ENCODE measurements at regions not wholly inside any gene's neighbourhood (a gene's known extent, or its start where the extent isn't known, plus 50 kb on each side); places are given as distances from the start of the nearest gene placed in this dataset.

DNA sequence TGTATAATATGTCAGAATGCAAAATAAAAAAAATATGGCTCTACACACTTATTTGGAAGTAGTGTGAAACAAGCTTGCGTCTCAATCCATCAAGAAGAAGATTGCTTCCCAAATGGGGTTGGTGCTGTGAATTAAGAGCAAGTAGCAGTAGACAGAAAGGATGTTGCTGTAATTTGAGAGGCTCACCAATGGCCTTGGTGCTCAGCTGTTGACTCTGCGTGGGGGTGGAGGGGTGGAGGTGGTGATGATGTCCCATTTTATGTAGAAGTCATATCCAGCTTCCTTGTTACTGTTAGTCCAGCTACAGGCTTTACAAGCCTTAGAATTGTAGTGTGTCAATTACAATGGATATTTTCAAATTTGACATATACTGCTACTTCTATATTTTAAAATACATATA lies 223.4 kb upstream of the RND3 start:
- 87% methylated on average over 2 of the region's 2 CpGs for WGBS

GRCh38 chr2:150710041-150710440 lies 222.6 kb upstream of the RND3 start:
- H3K27ac ChIP-seq (replicated peaks in 1 of 4) = no peak overlapping the region
- no peak for DNase-seq (ENCODE audit: extremely low spot score)
- H3K9me3 ChIP-seq = no peaks in the 10 kb centered on the region
- H3K4me3 ChIP-seq = no peak overlapping the region
- TF ChIP-seq POLR2AphosphoS5 (IDR thresholded peaks at IDR 0.05) (no peak), EP300 (IDR thresholded peaks at IDR 0.05) (no peak), POLR2A (IDR thresholded peaks at IDR 0.05; ENCODE audit: low read depth) (no peak)
- TF ChIP-seq, protein P1, sequence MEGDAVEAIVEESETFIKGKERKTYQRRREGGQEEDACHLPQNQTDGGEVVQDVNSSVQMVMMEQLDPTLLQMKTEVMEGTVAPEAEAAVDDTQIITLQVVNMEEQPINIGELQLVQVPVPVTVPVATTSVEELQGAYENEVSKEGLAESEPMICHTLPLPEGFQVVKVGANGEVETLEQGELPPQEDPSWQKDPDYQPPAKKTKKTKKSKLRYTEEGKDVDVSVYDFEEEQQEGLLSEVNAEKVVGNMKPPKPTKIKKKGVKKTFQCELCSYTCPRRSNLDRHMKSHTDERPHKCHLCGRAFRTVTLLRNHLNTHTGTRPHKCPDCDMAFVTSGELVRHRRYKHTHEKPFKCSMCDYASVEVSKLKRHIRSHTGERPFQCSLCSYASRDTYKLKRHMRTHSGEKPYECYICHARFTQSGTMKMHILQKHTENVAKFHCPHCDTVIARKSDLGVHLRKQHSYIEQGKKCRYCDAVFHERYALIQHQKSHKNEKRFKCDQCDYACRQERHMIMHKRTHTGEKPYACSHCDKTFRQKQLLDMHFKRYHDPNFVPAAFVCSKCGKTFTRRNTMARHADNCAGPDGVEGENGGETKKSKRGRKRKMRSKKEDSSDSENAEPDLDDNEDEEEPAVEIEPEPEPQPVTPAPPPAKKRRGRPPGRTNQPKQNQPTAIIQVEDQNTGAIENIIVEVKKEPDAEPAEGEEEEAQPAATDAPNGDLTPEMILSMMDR (IDR thresholded peaks at IDR 0.05) = no peak
- peaks cover 0 to 8% (median 7%) of the 10 kb centered on the region in 4 donors for H3K4me1 ChIP-seq
- no peaks in the 10 kb centered on the region for H3K27me3 ChIP-seq
- intact Hi-C loops (cut with DNase I) = no loop called here
- 84% methylated on average over 3 of the region's 3 CpGs for WGBS
- H3K36me3 ChIP-seq = no peaks in the 10 kb centered on the region

More for the DNA sequence above, 223.4 kb upstream of the RND3 start:
- intact Hi-C loops (cut with DNase I) = no loop called here
- H3K9me3 ChIP-seq = no peaks in the 10 kb centered on the region
- no peaks in the 10 kb centered on the region for H3K36me3 ChIP-seq
- no peak for DNase-seq (ENCODE audit: extremely low spot score)
- TF ChIP-seq POLR2A (IDR thresholded peaks at IDR 0.05; ENCODE audit: low read depth) (no peak), EP300 (IDR thresholded peaks at IDR 0.05) (no peak), POLR2AphosphoS5 (IDR thresholded peaks at IDR 0.05) (no peak)
- TF ChIP-seq, protein P1 (IDR thresholded peaks at IDR 0.05) = no peak
- no peaks in the 10 kb centered on the region for H3K27me3 ChIP-seq
- no peak overlapping the region for H3K27ac ChIP-seq (replicated peaks in 1 of 4)
- H3K4me1 ChIP-seq = peaks cover 0 to 6% (median under 1%) of the 10 kb centered on the region in 4 donors
- H3K4me3 ChIP-seq = no peak overlapping the region

- H3K4me3 ChIP-seq = no peak overlapping the region
- H3K9me3 ChIP-seq = no peaks in the 10 kb centered on the region
- 89% methylated on average over 2 of the region's 2 CpGs for WGBS
- H3K27me3 ChIP-seq = no peaks in the 10 kb centered on the region
- no peak for DNase-seq (ENCODE audit: extremely low spot score)
- no peaks in the 10 kb centered on the region for H3K36me3 ChIP-seq
- H3K4me1 ChIP-seq = peaks cover 0 to 8% (median 7%) of the 10 kb centered on the region in 4 donors
- H3K27ac ChIP-seq (replicated peaks in 1 of 4) = no peak overlapping the region
- intact Hi-C loops (cut with DNase I) = no loop called here
- TF ChIP-seq EP300 (IDR thresholded peaks at IDR 0.05) = no peak
- no peak for TF ChIP-seq POLR2A (IDR thresholded peaks at IDR 0.05; ENCODE audit: low read depth)
- no peak for TF ChIP-seq POLR2AphosphoS5 (IDR thresholded peaks at IDR 0.05)
- TF ChIP-seq, protein P1 (IDR thresholded peaks at IDR 0.05) = no peak
Observed at GRCh38 chr2:150706561-150706960, 219.1 kb upstream of the RND3 start.

DNA sequence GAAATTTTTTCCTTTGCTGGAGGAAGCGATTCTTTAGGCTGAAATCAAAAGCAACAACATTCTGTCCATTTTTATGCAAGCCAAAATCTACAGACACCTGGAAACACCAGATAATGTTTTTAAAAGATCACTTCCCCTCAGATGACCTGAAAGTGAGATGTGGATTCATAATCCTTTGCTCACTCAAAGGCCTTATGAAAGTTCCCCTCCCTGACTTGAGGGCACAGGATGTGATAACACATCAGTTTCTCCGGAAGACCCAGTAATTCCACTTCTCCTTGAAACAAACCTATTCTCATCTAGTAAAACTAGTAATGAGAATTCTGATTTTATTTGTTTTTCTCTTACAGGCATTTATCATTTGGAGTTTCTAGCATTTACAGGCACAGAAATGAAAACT lies 218.3 kb upstream of the RND3 start:
- no peak for TF ChIP-seq POLR2A (IDR thresholded peaks at IDR 0.05; ENCODE audit: low read depth)
- TF ChIP-seq, protein P1 (IDR thresholded peaks at IDR 0.05) = no peak
- TF ChIP-seq POLR2AphosphoS5 (IDR thresholded peaks at IDR 0.05) = no peak
- no peak for TF ChIP-seq EP300 (IDR thresholded peaks at IDR 0.05)
- intact Hi-C loops (cut with DNase I) = no loop called here

GRCh38 chr2:150705357-150705756 lies 217.9 kb upstream of the RND3 start:
- no peaks in the 10 kb centered on the region for H3K36me3 ChIP-seq
- peaks cover 0 to 8% (median 7%) of the 10 kb centered on the region in 4 donors for H3K4me1 ChIP-seq
- WGBS = 67% methylated on average over 2 of the region's 2 CpGs
- intact Hi-C loops (cut with DNase I) = no loop called here
- H3K9me3 ChIP-seq = no peaks in the 10 kb centered on the region
- H3K4me3 ChIP-seq = no peak overlapping the region
- H3K27ac ChIP-seq (replicated peaks in 1 of 4) = no peak overlapping the region
- TF ChIP-seq, protein P1 (IDR thresholded peaks at IDR 0.05) = no peak
- TF ChIP-seq EP300 (IDR thresholded peaks at IDR 0.05) (no peak), POLR2AphosphoS5 (IDR thresholded peaks at IDR 0.05) (no peak), POLR2A (IDR thresholded peaks at IDR 0.05; ENCODE audit: low read depth) (no peak)
- no peaks in the 10 kb centered on the region for H3K27me3 ChIP-seq
- DNase-seq (ENCODE audit: extremely low spot score) = no peak

More for the DNA sequence above, 218.3 kb upstream of the RND3 start:
- Histone ChIP-seq H3K36me3 (no peaks in the 10 kb centered on the region), H3K4me3 (no peak overlapping the region), H3K27me3 (no peaks in the 10 kb centered on the region), H3K9me3 (no peaks in the 10 kb centered on the region), H3K4me1 (peaks cover 0 to 8% (median 7%) of the 10 kb centered on the region in 4 donors), H3K27ac (replicated peaks in 1 of 4) (no peak overlapping the region)
- WGBS = 48% methylated on average over 2 of the region's 2 CpGs
- DNase-seq (ENCODE audit: extremely low spot score) = no peak

Measured in esophagus muscularis mucosa (tissue), 4 donors.